Suprapubic skin (tissue), 4 donors: ENCODE measurements at regions not wholly inside any gene's neighbourhood (a gene's known extent, or its start where the extent isn't known, plus 50 kb on each side); places are given as distances from the start of the nearest gene placed in this dataset.

ENCODE experiments used
- DNase-seq, 2 donors: peaks; one replicate each; pipeline ENCODE4 v3.0.0-alpha.2; 2019; ENCODE audit warnings: low spot score in 2 of 2
- H3K27ac ChIP-seq: fragments of 200-600 bp; sonication (generic); one replicate; pipeline ENCODE4 v1.5.1; 2019
- H3K27me3 ChIP-seq: fragments of 200-600 bp; sonication (generic); one replicate; pipeline ENCODE4 v1.5.1; 2019
- H3K36me3 ChIP-seq: fragments of 200-600 bp; sonication (generic); one replicate; pipeline ENCODE4 v1.5.1; 2019
- H3K4me1 ChIP-seq: fragments of 200-600 bp; sonication (generic); one replicate; pipeline ENCODE4 v1.5.1; 2019
- H3K4me3 ChIP-seq: fragments of 200-600 bp; sonication (generic); one replicate; pipeline ENCODE4 v1.5.1; 2019; ENCODE audit warnings: mild to moderate bottlenecking
- H3K9me3 ChIP-seq: fragments of 200-600 bp; sonication (generic); one replicate; pipeline ENCODE4 v1.5.1; 2019
- EP300 ChIP-seq: sonication (generic); formaldehyde crosslinking; IDR thresholded peaks from one replicate; pipeline ENCODE4 v1.6.1; 2017; ENCODE audit warnings: antibody characterized with exemption
- POLR2A ChIP-seq, 2 donors: fragments of 450-650 bp; IDR thresholded peaks; one replicate each; pipeline ENCODE4 v1.6.1; 2017; ENCODE audit warnings: antibody characterized with exemption in 2 of 2, mild to moderate bottlenecking in 2 of 2, moderate library complexity in 2 of 2
- POLR2AphosphoS5 ChIP-seq, 3 donors: sonication (generic); formaldehyde crosslinking; IDR thresholded peaks; one replicate each; pipeline ENCODE4 v1.6.1; 2017; ENCODE audit warnings: antibody characterized with exemption in 3 of 3
- WGBS: methylation state at CpG from one replicate; pipeline ENCODE4 v1.1.5; 2018; 5-methylcytosine and 5-hydroxymethylcytosine counted together
- TF ChIP-seq, protein P1 (sequence below), 2 donors: fragments of 200-600 bp in 1 of 2; fragments of 450-650 bp in 1 of 2; sonication (generic) in 1 of 2; IDR thresholded peaks; one replicate each; pipeline ENCODE4 v1.5.1; 2016 to 2019; ENCODE audit warnings: antibody characterized with exemption in 2 of 2, mild to moderate bottlenecking in 1 of 2, moderate library complexity in 1 of 2

DNA sequence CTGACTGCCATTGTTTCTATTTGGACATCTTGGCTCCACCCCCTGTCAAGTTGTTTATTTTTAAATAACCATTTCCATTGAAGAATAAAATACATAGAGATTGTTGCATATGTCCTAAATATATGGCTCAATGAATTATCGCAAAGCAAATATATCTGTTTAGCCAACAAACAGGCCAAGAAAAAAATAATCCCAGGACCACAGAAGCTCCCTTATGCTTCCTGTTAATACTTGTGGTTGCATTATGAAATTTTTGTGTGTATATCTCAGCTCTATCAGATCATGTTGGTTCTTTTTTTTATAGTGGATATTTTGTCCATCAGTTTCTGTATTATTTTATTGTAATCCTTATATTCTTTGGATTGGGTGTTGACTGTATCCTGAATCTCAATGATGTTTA is 53.4 kb upstream of the CYP2C8 start:
- no peak for DNase-seq
- WGBS = 92% methylated on average over 1 of the region's 1 CpG
- Histone ChIP-seq H3K4me1 (no peaks in the 10 kb centered on the region), H3K27me3 (no peaks in the 10 kb centered on the region), H3K36me3 (no peaks in the 10 kb centered on the region), H3K27ac (no peak overlapping the region), H3K9me3 (peaks cover 21% of the 10 kb centered on the region), H3K4me3 (no peak overlapping the region)
- TF ChIP-seq, protein P1, sequence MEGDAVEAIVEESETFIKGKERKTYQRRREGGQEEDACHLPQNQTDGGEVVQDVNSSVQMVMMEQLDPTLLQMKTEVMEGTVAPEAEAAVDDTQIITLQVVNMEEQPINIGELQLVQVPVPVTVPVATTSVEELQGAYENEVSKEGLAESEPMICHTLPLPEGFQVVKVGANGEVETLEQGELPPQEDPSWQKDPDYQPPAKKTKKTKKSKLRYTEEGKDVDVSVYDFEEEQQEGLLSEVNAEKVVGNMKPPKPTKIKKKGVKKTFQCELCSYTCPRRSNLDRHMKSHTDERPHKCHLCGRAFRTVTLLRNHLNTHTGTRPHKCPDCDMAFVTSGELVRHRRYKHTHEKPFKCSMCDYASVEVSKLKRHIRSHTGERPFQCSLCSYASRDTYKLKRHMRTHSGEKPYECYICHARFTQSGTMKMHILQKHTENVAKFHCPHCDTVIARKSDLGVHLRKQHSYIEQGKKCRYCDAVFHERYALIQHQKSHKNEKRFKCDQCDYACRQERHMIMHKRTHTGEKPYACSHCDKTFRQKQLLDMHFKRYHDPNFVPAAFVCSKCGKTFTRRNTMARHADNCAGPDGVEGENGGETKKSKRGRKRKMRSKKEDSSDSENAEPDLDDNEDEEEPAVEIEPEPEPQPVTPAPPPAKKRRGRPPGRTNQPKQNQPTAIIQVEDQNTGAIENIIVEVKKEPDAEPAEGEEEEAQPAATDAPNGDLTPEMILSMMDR (IDR thresholded peaks at IDR 0.05) = no peak
- TF ChIP-seq POLR2A (IDR thresholded peaks at IDR 0.05) (no peak), EP300 (no peak), POLR2AphosphoS5 (IDR thresholded peaks at IDR 0.05) (no peak)

DNA sequence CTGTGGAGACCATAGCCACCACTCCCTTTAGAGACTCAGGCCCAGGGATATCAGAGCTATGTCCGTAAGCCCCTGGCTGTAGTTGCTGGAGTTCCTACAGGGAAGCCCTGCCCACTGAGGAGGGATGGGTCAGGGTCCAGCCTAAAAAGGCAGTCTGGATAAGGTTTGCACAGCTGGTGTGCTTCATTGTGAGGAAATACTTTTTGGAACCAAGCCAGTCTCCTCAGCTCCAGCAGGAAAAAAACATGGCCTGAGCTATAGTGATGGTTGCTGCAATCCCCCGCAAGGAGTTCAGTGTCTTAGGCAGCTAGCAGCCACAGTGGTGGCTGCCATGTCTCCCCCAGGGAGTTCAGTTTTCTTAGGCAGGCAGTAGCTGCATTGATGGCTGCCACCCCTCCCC is 52.6 kb upstream of the CYP2C8 start:
- no peak overlapping the region for H3K4me3 ChIP-seq
- WGBS = 88% methylated on average over 2 of the region's 2 CpGs
- H3K36me3 ChIP-seq = no peaks in the 10 kb centered on the region
- peaks cover 21% of the 10 kb centered on the region for H3K9me3 ChIP-seq
- H3K27ac ChIP-seq = no peak overlapping the region
- no peaks in the 10 kb centered on the region for H3K4me1 ChIP-seq
- H3K27me3 ChIP-seq = no peaks in the 10 kb centered on the region
- TF ChIP-seq, protein P1 (IDR thresholded peaks at IDR 0.05) = no peak
- no peak for DNase-seq
